ENCODE measurements at regions not wholly inside any gene's neighbourhood (a gene's known extent, or its start where the extent isn't known, plus 50 kb on each side); places are given as distances from the start of the nearest gene placed in this dataset.

DNA sequence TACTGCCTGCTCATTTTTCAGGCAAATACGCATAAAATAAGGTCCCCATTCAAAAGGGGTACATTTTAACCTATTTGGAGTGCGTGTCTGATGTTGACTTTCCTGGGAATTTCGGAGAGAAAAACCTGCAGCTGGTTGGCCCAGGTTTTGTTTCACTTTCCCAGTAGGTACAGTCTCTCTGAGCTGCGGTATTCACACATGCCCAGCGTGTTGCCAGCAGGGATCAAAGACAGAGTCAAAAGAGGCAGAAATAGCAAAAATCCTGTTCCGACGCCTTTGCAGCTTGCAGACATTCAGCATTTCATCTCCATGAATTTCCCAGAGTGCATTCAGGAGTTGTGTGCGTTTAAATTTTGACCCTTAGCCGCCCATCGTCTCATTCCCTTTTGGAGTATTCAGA lies 855.4 kb upstream of the CELF4 start (continued):
- TF ChIP-seq, protein P1, sequence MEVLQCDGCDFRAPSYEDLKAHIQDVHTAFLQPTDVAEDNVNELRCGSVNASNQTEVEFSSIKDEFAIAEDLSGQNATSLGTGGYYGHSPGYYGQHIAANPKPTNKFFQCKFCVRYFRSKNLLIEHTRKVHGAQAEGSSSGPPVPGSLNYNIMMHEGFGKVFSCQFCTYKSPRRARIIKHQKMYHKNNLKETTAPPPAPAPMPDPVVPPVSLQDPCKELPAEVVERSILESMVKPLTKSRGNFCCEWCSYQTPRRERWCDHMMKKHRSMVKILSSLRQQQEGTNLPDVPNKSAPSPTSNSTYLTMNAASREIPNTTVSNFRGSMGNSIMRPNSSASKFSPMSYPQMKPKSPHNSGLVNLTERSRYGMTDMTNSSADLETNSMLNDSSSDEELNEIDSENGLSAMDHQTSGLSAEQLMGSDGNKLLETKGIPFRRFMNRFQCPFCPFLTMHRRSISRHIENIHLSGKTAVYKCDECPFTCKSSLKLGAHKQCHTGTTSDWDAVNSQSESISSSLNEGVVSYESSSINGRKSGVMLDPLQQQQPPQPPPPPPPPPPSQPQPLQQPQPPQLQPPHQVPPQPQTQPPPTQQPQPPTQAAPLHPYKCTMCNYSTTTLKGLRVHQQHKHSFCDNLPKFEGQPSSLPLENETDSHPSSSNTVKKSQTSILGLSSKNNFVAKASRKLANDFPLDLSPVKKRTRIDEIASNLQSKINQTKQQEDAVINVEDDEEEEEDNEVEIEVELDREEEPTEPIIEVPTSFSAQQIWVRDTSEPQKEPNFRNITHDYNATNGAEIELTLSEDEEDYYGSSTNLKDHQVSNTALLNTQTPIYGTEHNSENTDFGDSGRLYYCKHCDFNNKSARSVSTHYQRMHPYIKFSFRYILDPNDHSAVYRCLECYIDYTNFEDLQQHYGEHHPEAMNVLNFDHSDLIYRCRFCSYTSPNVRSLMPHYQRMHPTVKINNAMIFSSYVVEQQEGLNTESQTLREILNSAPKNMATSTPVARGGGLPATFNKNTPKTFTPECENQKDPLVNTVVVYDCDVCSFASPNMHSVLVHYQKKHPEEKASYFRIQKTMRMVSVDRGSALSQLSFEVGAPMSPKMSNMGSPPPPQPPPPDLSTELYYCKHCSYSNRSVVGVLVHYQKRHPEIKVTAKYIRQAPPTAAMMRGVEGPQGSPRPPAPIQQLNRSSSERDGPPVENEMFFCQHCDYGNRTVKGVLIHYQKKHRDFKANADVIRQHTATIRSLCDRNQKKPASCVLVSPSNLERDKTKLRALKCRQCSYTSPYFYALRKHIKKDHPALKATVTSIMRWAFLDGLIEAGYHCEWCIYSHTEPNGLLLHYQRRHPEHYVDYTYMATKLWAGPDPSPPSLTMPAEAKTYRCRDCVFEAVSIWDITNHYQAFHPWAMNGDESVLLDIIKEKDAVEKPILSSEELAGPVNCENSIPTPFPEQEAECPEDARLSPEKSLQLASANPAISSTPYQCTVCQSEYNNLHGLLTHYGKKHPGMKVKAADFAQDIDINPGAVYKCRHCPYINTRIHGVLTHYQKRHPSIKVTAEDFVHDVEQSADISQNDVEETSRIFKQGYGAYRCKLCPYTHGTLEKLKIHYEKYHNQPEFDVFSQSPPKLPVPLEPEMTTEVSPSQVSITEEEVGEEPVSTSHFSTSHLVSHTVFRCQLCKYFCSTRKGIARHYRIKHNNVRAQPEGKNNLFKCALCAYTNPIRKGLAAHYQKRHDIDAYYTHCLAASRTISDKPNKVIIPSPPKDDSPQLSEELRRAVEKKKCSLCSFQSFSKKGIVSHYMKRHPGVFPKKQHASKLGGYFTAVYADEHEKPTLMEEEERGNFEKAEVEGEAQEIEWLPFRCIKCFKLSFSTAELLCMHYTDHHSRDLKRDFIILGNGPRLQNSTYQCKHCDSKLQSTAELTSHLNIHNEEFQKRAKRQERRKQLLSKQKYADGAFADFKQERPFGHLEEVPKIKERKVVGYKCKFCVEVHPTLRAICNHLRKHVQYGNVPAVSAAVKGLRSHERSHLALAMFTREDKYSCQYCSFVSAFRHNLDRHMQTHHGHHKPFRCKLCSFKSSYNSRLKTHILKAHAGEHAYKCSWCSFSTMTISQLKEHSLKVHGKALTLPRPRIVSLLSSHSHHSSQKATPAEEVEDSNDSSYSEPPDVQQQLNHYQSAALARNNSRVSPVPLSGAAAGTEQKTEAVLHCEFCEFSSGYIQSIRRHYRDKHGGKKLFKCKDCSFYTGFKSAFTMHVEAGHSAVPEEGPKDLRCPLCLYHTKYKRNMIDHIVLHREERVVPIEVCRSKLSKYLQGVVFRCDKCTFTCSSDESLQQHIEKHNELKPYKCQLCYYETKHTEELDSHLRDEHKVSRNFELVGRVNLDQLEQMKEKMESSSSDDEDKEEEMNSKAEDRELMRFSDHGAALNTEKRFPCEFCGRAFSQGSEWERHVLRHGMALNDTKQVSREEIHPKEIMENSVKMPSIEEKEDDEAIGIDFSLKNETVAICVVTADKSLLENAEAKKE (CRISPR knock-in tag; IDR thresholded peaks at IDR 0.05) = no peak
- no peak for TF ChIP-seq EZH2phosphoT487 (IDR thresholded peaks at IDR 0.05; ENCODE audit: unreplicated experiment)

GRCh38 chr18:38420611-38421010 lies 855.0 kb upstream of the CELF4 start:
- Histone ChIP-seq H3K4me1 (ENCODE audit: insufficient read depth) (no peaks in the 10 kb centered on the region; the same call in 1 of the 2 replicates), H3K79me2 (replicated peaks; ENCODE audit: insufficient read depth) (no peaks in the 10 kb centered on the region), H4K20me1 (replicated peaks; ENCODE audit: insufficient read depth) (no peaks in the 10 kb centered on the region), H3K36me3 (ENCODE audit: insufficient read depth) (no peaks in the 10 kb centered on the region), H3K4me2 (no peak overlapping the region), H3K4me3 (no peak overlapping the region), H3F3A (replicated peaks; ENCODE audit: low read depth) (no peaks in the 10 kb centered on the region), H3K27me3 (ENCODE audit: insufficient read depth) (no peaks in the 10 kb centered on the region), H3K27ac (ENCODE audit: low read depth) (no peak overlapping the region), H2AFZ (peak overlapping the region; percentile 38; the same call in 1 of the 2 replicates), H3K9me2 (ENCODE audit: insufficient read depth) (0 out of 2 replicates have a peak, but pooled peaks cover 4% of the 10 kb centered on the region)
- H3K27me3 Mint-ChIP-seq (ENCODE audit: insufficient read depth, low read depth, poor library complexity) = peaks cover 2% of the 10 kb centered on the region
- H3K4me3 Mint-ChIP-seq = no peak overlapping the region
- H3K36me3 Mint-ChIP-seq (ENCODE audit: low read depth) = no peaks in the 10 kb centered on the region
- DNase-seq (ENCODE audit: low spot score) (no peak), ATAC-seq (no peak)
- H3K27ac Mint-ChIP-seq = no peak overlapping the region
- peaks cover 10% of the 10 kb centered on the region for H3K4me1 Mint-ChIP-seq
- TF ChIP-seq, protein P2, sequence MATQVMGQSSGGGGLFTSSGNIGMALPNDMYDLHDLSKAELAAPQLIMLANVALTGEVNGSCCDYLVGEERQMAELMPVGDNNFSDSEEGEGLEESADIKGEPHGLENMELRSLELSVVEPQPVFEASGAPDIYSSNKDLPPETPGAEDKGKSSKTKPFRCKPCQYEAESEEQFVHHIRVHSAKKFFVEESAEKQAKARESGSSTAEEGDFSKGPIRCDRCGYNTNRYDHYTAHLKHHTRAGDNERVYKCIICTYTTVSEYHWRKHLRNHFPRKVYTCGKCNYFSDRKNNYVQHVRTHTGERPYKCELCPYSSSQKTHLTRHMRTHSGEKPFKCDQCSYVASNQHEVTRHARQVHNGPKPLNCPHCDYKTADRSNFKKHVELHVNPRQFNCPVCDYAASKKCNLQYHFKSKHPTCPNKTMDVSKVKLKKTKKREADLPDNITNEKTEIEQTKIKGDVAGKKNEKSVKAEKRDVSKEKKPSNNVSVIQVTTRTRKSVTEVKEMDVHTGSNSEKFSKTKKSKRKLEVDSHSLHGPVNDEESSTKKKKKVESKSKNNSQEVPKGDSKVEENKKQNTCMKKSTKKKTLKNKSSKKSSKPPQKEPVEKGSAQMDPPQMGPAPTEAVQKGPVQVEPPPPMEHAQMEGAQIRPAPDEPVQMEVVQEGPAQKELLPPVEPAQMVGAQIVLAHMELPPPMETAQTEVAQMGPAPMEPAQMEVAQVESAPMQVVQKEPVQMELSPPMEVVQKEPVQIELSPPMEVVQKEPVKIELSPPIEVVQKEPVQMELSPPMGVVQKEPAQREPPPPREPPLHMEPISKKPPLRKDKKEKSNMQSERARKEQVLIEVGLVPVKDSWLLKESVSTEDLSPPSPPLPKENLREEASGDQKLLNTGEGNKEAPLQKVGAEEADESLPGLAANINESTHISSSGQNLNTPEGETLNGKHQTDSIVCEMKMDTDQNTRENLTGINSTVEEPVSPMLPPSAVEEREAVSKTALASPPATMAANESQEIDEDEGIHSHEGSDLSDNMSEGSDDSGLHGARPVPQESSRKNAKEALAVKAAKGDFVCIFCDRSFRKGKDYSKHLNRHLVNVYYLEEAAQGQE (IDR thresholded peaks at IDR 0.05; ENCODE audit: unreplicated experiment) = no peak
- TF ChIP-seq POLR2AphosphoS5 (IDR thresholded peaks at IDR 0.05; ENCODE audit: low read depth) = no peak
- TF ChIP-seq, protein P3, sequence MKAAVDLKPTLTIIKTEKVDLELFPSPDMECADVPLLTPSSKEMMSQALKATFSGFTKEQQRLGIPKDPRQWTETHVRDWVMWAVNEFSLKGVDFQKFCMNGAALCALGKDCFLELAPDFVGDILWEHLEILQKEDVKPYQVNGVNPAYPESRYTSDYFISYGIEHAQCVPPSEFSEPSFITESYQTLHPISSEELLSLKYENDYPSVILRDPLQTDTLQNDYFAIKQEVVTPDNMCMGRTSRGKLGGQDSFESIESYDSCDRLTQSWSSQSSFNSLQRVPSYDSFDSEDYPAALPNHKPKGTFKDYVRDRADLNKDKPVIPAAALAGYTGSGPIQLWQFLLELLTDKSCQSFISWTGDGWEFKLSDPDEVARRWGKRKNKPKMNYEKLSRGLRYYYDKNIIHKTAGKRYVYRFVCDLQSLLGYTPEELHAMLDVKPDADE (IDR thresholded peaks at IDR 0.05) = no peak
- no peak for TF ChIP-seq ZNF331 (CRISPR knock-in tag; IDR thresholded peaks at IDR 0.05; ENCODE audit: low read depth)
- TF ChIP-seq CREB1 (CRISPR knock-in tag; IDR thresholded peaks at IDR 0.05; ENCODE audit: low read depth) = no peak
- TF ChIP-seq EZH2 (IDR thresholded peaks at IDR 0.05; ENCODE audit: low read depth, unreplicated experiment) = no peak
- no peak for TF ChIP-seq STAT1 (IDR thresholded peaks at IDR 0.05; ENCODE audit: unreplicated experiment)
- no peaks in the 10 kb centered on the region for H3K9me3 Mint-ChIP-seq

Measured in GM23338 (cell line).